ENCODE measurements at regions not wholly inside any gene's neighbourhood (a gene's known extent, or its start where the extent isn't known, plus 50 kb on each side); places are given as distances from the start of the nearest gene placed in this dataset.
"Not testable (repeated sequence)": the region's sequence is repeated elsewhere in the genome, so short reads cannot be mapped to it uniquely, and the experiment has no call there.

GRCh38 chr9:63820383-63820782, 1464.6 kb downstream of the FOXD4L5 start:
- peaks cover 16% of the 10 kb centered on the region for H3K27me3 Mint-ChIP-seq
- DNase-seq, CTCF ChIA-PET, POLR2A ChIA-PET, H3K27ac Mint-ChIP-seq, H3K4me3 Mint-ChIP-seq: not testable (repeated sequence)
- H3K9me3 Mint-ChIP-seq = peaks cover 23% of the 10 kb centered on the region
- peaks cover 17% of the 10 kb centered on the region for H3K4me1 Mint-ChIP-seq
- peaks cover 12% of the 10 kb centered on the region for H3K36me3 Mint-ChIP-seq (ENCODE audit: low read depth)

- Mint-ChIP-seq H3K27ac (peak overlapping the region; percentile 61), H3K36me3 (ENCODE audit: low read depth) (peaks cover 4% of the 10 kb centered on the region), H3K4me1 (peaks cover 17% of the 10 kb centered on the region), H3K9me3 (peaks cover 19% of the 10 kb centered on the region), H3K27me3 (peaks cover 16% of the 10 kb centered on the region), H3K4me3 (peak overlapping the region; percentile 77)
- CTCF ChIA-PET = interaction anchor here (1.2 to 2.3 kb wide), 3 partner anchors 1015 to 1019 kb away, joined by 4 to 10 read pairs (median 6); no protein-coding TSS in a partner anchor
- DNase-seq = peak; percentile 72
- POLR2A ChIA-PET = interaction anchor here (0.8 to 2.4 kb wide), 2 partner anchors 1015 to 1019 kb away, joined by 3 to 13 read pairs; no protein-coding TSS in a partner anchor
Observed at GRCh38 chr9:63817622-63818518, 1467.1 kb downstream of the FOXD4L5 start.

- ChIA-PET POLR2A (interaction anchor here (0.7 to 2.4 kb wide), 3 partner anchors 1015 to 1018 kb away, joined by 3 to 13 read pairs (median 3); no protein-coding TSS in a partner anchor), CTCF (interaction anchor here (1.2 to 2.3 kb wide), 3 partner anchors 1015 to 1018 kb away, joined by 4 to 10 read pairs (median 6); no protein-coding TSS in a partner anchor)
- peaks cover 19% of the 10 kb centered on the region for H3K9me3 Mint-ChIP-seq
- peaks cover 17% of the 10 kb centered on the region for H3K4me1 Mint-ChIP-seq
- H3K27ac Mint-ChIP-seq = peak overlapping the region; percentile 61
- peak overlapping the region; percentile 77 for H3K4me3 Mint-ChIP-seq
- peaks cover 16% of the 10 kb centered on the region for H3K27me3 Mint-ChIP-seq
- H3K36me3 Mint-ChIP-seq (ENCODE audit: low read depth) = peaks cover 4% of the 10 kb centered on the region
- DNase-seq = peak; percentile 73
Observed at GRCh38 chr9:63816751-63817621, 1468.0 kb downstream of the FOXD4L5 start.

- CTCF ChIA-PET = not testable (repeated sequence)
Observed at GRCh38 chr9:63814970-63815669, 1469.9 kb downstream of the FOXD4L5 start.

GRCh38 chr9:63813391-63814021, 1471.5 kb downstream of the FOXD4L5 start:
- H3K27ac Mint-ChIP-seq; POLR2A ChIA-PET; CTCF ChIA-PET; H3K36me3 Mint-ChIP-seq (ENCODE audit: low read depth); DNase-seq: not testable (repeated sequence)
- H3K27me3 Mint-ChIP-seq = peaks cover 16% of the 10 kb centered on the region
- peaks cover 16% of the 10 kb centered on the region for H3K9me3 Mint-ChIP-seq
- H3K4me1 Mint-ChIP-seq = peaks cover 17% of the 10 kb centered on the region
- H3K4me3 Mint-ChIP-seq = peak overlapping the region; percentile 22

More at GRCh38 chr9:63814970-63815669, 1469.9 kb downstream of the FOXD4L5 start:
- DNase-seq; POLR2A ChIA-PET; H3K27ac Mint-ChIP-seq; H3K36me3 Mint-ChIP-seq (ENCODE audit: low read depth); H3K4me3 Mint-ChIP-seq: not testable (repeated sequence)
- Mint-ChIP-seq H3K4me1 (peaks cover 17% of the 10 kb centered on the region), H3K27me3 (peaks cover 16% of the 10 kb centered on the region), H3K9me3 (peaks cover 16% of the 10 kb centered on the region)

GRCh38 chr9:63812822-63813221, 1472.2 kb downstream of the FOXD4L5 start:
- POLR2A ChIA-PET; DNase-seq; H3K4me3 Mint-ChIP-seq; H3K36me3 Mint-ChIP-seq (ENCODE audit: low read depth); H3K27ac Mint-ChIP-seq; CTCF ChIA-PET: not testable (repeated sequence)
- Mint-ChIP-seq H3K27me3 (peaks cover 12% of the 10 kb centered on the region), H3K4me1 (peaks cover 12% of the 10 kb centered on the region), H3K9me3 (peaks cover 16% of the 10 kb centered on the region)

GRCh38 chr9:63804205-63804604, 1480.8 kb downstream of the FOXD4L5 start:
- H3K4me1 Mint-ChIP-seq; H3K27ac Mint-ChIP-seq; POLR2A ChIA-PET; CTCF ChIA-PET; DNase-seq; H3K36me3 Mint-ChIP-seq (ENCODE audit: low read depth); H3K27me3 Mint-ChIP-seq; H3K4me3 Mint-ChIP-seq: not testable (repeated sequence)
- peaks cover 23% of the 10 kb centered on the region for H3K9me3 Mint-ChIP-seq

GRCh38 chr9:63794081-63794685, 1490.8 kb downstream of the FOXD4L5 start:
- H3K27ac Mint-ChIP-seq; DNase-seq; POLR2A ChIA-PET; H3K36me3 Mint-ChIP-seq (ENCODE audit: low read depth); H3K4me3 Mint-ChIP-seq; CTCF ChIA-PET; H3K27me3 Mint-ChIP-seq; H3K4me1 Mint-ChIP-seq: not testable (repeated sequence)
- peaks cover 13% of the 10 kb centered on the region for H3K9me3 Mint-ChIP-seq

GRCh38 chr9:63787454-63787853, 1497.6 kb downstream of the FOXD4L5 start:
- H3K4me1 Mint-ChIP-seq; H3K27me3 Mint-ChIP-seq; CTCF ChIA-PET; H3K4me3 Mint-ChIP-seq; H3K36me3 Mint-ChIP-seq (ENCODE audit: low read depth); DNase-seq; H3K27ac Mint-ChIP-seq; POLR2A ChIA-PET: not testable (repeated sequence)
- H3K9me3 Mint-ChIP-seq = peaks cover 19% of the 10 kb centered on the region

- H3K27ac Mint-ChIP-seq; H3K4me3 Mint-ChIP-seq; DNase-seq; H3K27me3 Mint-ChIP-seq; CTCF ChIA-PET; H3K36me3 Mint-ChIP-seq (ENCODE audit: low read depth); POLR2A ChIA-PET; H3K4me1 Mint-ChIP-seq: not testable (repeated sequence)
- peaks cover 14% of the 10 kb centered on the region for H3K9me3 Mint-ChIP-seq
Observed at GRCh38 chr9:63785059-63785458, 1500.0 kb downstream of the FOXD4L5 start.

- H3K9me3 Mint-ChIP-seq; CTCF ChIA-PET; H3K27me3 Mint-ChIP-seq; DNase-seq; H3K27ac Mint-ChIP-seq; H3K36me3 Mint-ChIP-seq (ENCODE audit: low read depth); POLR2A ChIA-PET; H3K4me1 Mint-ChIP-seq; H3K4me3 Mint-ChIP-seq: not testable (repeated sequence)
Observed at GRCh38 chr9:63784421-63784820, 1500.6 kb downstream of the FOXD4L5 start.

- DNase-seq; POLR2A ChIA-PET; H3K9me3 Mint-ChIP-seq; H3K36me3 Mint-ChIP-seq (ENCODE audit: low read depth); H3K27me3 Mint-ChIP-seq; H3K27ac Mint-ChIP-seq; CTCF ChIA-PET; H3K4me1 Mint-ChIP-seq; H3K4me3 Mint-ChIP-seq: not testable (repeated sequence)
Observed at GRCh38 chr9:63781817-63782439, 1503.1 kb downstream of the FOXD4L5 start.
